Panc1 (cell line): ENCODE measurements at regions not wholly inside any gene's neighbourhood (a gene's known extent, or its start where the extent isn't known, plus 50 kb on each side); places are given as distances from the start of the nearest gene placed in this dataset.
A peak's percentile ranks its signal among the peaks of the same experiment; 100 is the strongest.

Experiments
- ATAC-seq: fragments of 200-7000 bp; cut with Tn5 transposase; 2 replicates; pipeline ENCODE4 v1.9.1; 2020; ENCODE audit warnings: mild to moderate bottlenecking, moderate library complexity
- BruUV-seq: library from RNA; stranded (reverse); fragments of 400-500 nt; replicated peaks from 2 replicates; lab custom pipeline; 2021; lab: Mats Ljungman, UMichigan
- CTCF ChIA-PET: fragments of 300-600 bp; sonication (Branson Sonifier 250); formaldehyde crosslinking; loops from one replicate; lab custom pipeline; 2022; ENCODE audit warnings: antibody characterized with exemption; lab: Charles Lee
- POLR2A ChIA-PET: fragments of 300-600 bp; sonication (Branson Sonifier 250); formaldehyde crosslinking; loops from one replicate; lab custom pipeline; 2022; ENCODE audit warnings: antibody characterized with exemption; lab: Charles Lee
- DNase-seq: peaks from one replicate; pipeline ENCODE4 v3.0.0-alpha.2; 2010; ENCODE audit warnings: low read depth, low spot score
- H3K27ac ChIP-seq: 2 replicates; pipeline ENCODE4 v1.5.1; 2011; ENCODE audit warnings: mild to moderate bottlenecking, low read length, inconsistent platforms
- H3K27me3 ChIP-seq: fragments of 200-500 bp; sonication (Bioruptor generic); 2 replicates; pipeline ENCODE4 v1.6.0; 2014; ENCODE audit warnings: low read length, inconsistent platforms; ENCODE audit not compliant: control insufficient read depth, insufficient read depth
- H3K36me3 ChIP-seq: fragments of 200-500 bp; sonication (Bioruptor generic); 2 replicates; pipeline ENCODE4 v1.5.1; 2014; ENCODE audit warnings: inconsistent platforms, mild to moderate bottlenecking, low read length, moderate library complexity; ENCODE audit not compliant: control insufficient read depth, insufficient read depth
- H3K4me1 ChIP-seq: 2 replicates; pipeline ENCODE4 v1.5.1; 2011; ENCODE audit warnings: inconsistent platforms, mild to moderate bottlenecking, low read length, moderate library complexity; ENCODE audit not compliant: control insufficient read depth, insufficient read depth
- H3K4me3 ChIP-seq, 2 experiments: 2 replicates each; pipeline ENCODE4 v1.5.1; 2011 to 2012; ENCODE audit warnings: low read depth in 2 of 2, low read length in 2 of 2, mild to moderate bottlenecking in 2 of 2, inconsistent platforms in 1 of 2, moderate library complexity in 1 of 2
- H3K9me3 ChIP-seq: fragments of 200-500 bp; sonication (Bioruptor generic); 2 replicates; pipeline ENCODE4 v1.5.1; 2014; ENCODE audit warnings: low read depth, mild to moderate bottlenecking, inconsistent platforms, low read length, moderate library complexity; ENCODE audit not compliant: control insufficient read depth, insufficient read depth
- CTCF ChIP-seq: fragments of 450-650 bp; IDR thresholded peaks from 2 replicates; pipeline ENCODE4 v1.5.1; 2017; ENCODE audit warnings: mild to moderate bottlenecking
- POLR2AphosphoS5 ChIP-seq: IDR thresholded peaks from 2 replicates; pipeline ENCODE4 v1.6.1; 2012; ENCODE audit warnings: mild to moderate bottlenecking, low read depth, low read length, moderate library complexity
- REST ChIP-seq, 2 experiments: IDR thresholded peaks; 2 replicates each; pipeline ENCODE4 v1.6.1; 2011 to 2012; ENCODE audit warnings: low read depth in 2 of 2, control low read depth in 1 of 2, low read length in 1 of 2, mild to moderate bottlenecking in 1 of 2, moderate library complexity in 1 of 2; ENCODE audit not compliant: insufficient read depth in 1 of 2
- SIN3A ChIP-seq: IDR thresholded peaks from 2 replicates; pipeline ENCODE4 v1.6.1; 2012; ENCODE audit warnings: low read depth, mild to moderate bottlenecking, low read length, moderate library complexity, borderline replicate concordance; ENCODE audit not compliant: insufficient read depth
- TCF7L2 ChIP-seq: IDR thresholded peaks from 2 replicates; pipeline ENCODE4 v1.6.1; 2011; ENCODE audit warnings: mild to moderate bottlenecking, low read depth, low read length, inconsistent platforms
- in situ Hi-C: cut with HindIII; loops from 2 replicates; pipeline ENCODE4 v1.10.0; 2016; ENCODE audit warnings: low sequenced_read_pairs, low pct_unique_long_range_greater_than_20kb
- intact Hi-C: fragments of 100-400 bp; cut with micrococcal nuclease; formaldehyde crosslinking; loops from one replicate; pipeline ENCODE4 v1.10.0; 2022; ENCODE audit not compliant: unreplicated experiment

GRCh38 chr11:8320076-8320475 lies 56.4 kb upstream of the LMO1 start:
- CTCF ChIA-PET = no interaction called here
- Histone ChIP-seq H3K36me3 (no peaks in the 10 kb centered on the region), H3K4me3 (no peak overlapping the region), H3K27me3 (peaks cover 20% of the 10 kb centered on the region), H3K4me1 (no peaks in the 10 kb centered on the region), H3K27ac (no peak overlapping the region), H3K9me3 (no peaks in the 10 kb centered on the region)
- intact Hi-C loops = no loop called here
- BruUV-seq = no TSS peak
- no peak for ATAC-seq
- POLR2A ChIA-PET = no interaction called here
- TF ChIP-seq REST (IDR thresholded peaks at IDR 0.05; ENCODE audit: insufficient read depth in 1 of 2, low read depth in 2 of 2, low read length in 1 of 2) (no peak), POLR2AphosphoS5 (no peak), TCF7L2 (no peak), CTCF (no peak), SIN3A (no peak)
- DNase-seq = no peak
- in situ Hi-C loops = no loop called here

- Histone ChIP-seq H3K27me3 (peaks cover 15% of the 10 kb centered on the region), H3K4me1 (no peaks in the 10 kb centered on the region), H3K9me3 (no peaks in the 10 kb centered on the region), H3K27ac (no peak overlapping the region), H3K4me3 (no peak overlapping the region), H3K36me3 (no peaks in the 10 kb centered on the region)
- TF ChIP-seq CTCF = peak; percentile 63; the same call in 1 of the 2 replicates
- TF ChIP-seq REST (IDR thresholded peaks at IDR 0.05; ENCODE audit: insufficient read depth in 1 of 2, low read depth in 2 of 2, low read length in 1 of 2) = no peak
- no peak for TF ChIP-seq TCF7L2
- DNase-seq (no peak), ATAC-seq (0 out of 2 replicates have a peak, but pooled peaks have one; percentile 42)
- no TSS peak for BruUV-seq
- intact Hi-C loops = loop anchor here (10.0 kb wide), 1 partner anchor 94 kb away; no protein-coding TSS in a partner anchor
- CTCF ChIA-PET = interaction anchor here (0.9 kb wide), 1 partner anchor 9 kb away, joined by 8 read pairs; no protein-coding TSS in a partner anchor
- POLR2A ChIA-PET = no interaction called here
- in situ Hi-C loops = no loop called here
These were observed 54.9 kb upstream of the LMO1 start for GRCh38 chr11:8318536-8318935.
